H1 (cell line): ENCODE measurements at regions not wholly inside any gene's neighbourhood (a gene's known extent, or its start where the extent isn't known, plus 50 kb on each side); places are given as distances from the start of the nearest gene placed in this dataset.

Experiments
- CTCF ChIA-PET: fragments of 300-600 bp; sonication (Branson Sonifier 250); formaldehyde crosslinking; loops from one replicate; lab custom pipeline; 2021; ENCODE audit not compliant: partially characterized antibody; lab: Charles Lee
- POLR2A ChIA-PET: fragments of 300-600 bp; sonication (Branson Sonifier 250); formaldehyde crosslinking; loops from one replicate; lab custom pipeline; 2021; ENCODE audit warnings: inconsistent platforms; ENCODE audit not compliant: partially characterized antibody; lab: Charles Lee
- DNase-seq, 2 experiments: peaks; one replicate each; pipeline versions ENCODE4 v3.0.0 to v3.0.0-alpha.2; 2010 to 2022; ENCODE audit warnings: low spot score in 2 of 2, low read depth in 1 of 2, mixed read lengths in 1 of 2
- FAIRE-seq: peaks from 2 replicates; lab custom pipeline; 2011; peaks lifted over from hg19 to GRCh38; lab: Jason Lieb, UNC
- H2AFZ ChIP-seq: 2 replicates; pipeline ENCODE4 v1.8.1; 2012; ENCODE audit warnings: low read length, inconsistent platforms
- H2AK5ac ChIP-seq: 2 replicates; pipeline ENCODE4 v1.6.1; 2013; ENCODE audit warnings: low read depth, low read length
- H2BK120ac ChIP-seq: replicated peaks from 2 replicates; pipeline ENCODE3; 2013; ENCODE audit warnings: low read depth, low read length, inconsistent platforms
- H2BK12ac ChIP-seq: 2 replicates; pipeline ENCODE4 v1.6.1; 2013; ENCODE audit warnings: low read depth, low read length
- H2BK15ac ChIP-seq: 2 replicates; pipeline ENCODE4 v1.6.1; 2013; ENCODE audit warnings: low read length
- H2BK20ac ChIP-seq: 2 replicates; pipeline ENCODE4 v1.6.1; 2013; ENCODE audit warnings: low read length
- H2BK5ac ChIP-seq: 2 replicates; pipeline ENCODE4 v1.6.1; 2013; ENCODE audit warnings: low read depth, low read length
- H3K14ac ChIP-seq: 2 replicates; pipeline ENCODE4 v1.6.1; 2013; ENCODE audit warnings: inconsistent platforms; ENCODE audit not compliant: insufficient read length
- H3K18ac ChIP-seq: 2 replicates; pipeline ENCODE4 v1.6.1; 2013; ENCODE audit warnings: low read length; ENCODE audit errors: extremely low read depth
- H3K23ac ChIP-seq: 2 replicates; pipeline ENCODE4 v1.6.1; 2013; ENCODE audit warnings: inconsistent platforms; ENCODE audit not compliant: insufficient read length
- H3K23me2 ChIP-seq: 2 replicates; pipeline ENCODE4 v1.6.1; 2013; ENCODE audit warnings: low read depth, low read length
- H3K27ac ChIP-seq: 2 replicates; pipeline ENCODE4 v1.6.1; 2011; ENCODE audit warnings: low read depth, low read length, inconsistent platforms
- H3K27me3 ChIP-seq, 4 experiments: replicated peaks in 1 of 4; 1 replicate in 1 of 4; 2 replicates in 3 of 4; pipeline versions ENCODE4 v1.6.1 to v1.8.1; 2011 to 2013; ENCODE audit warnings: low read length in 3 of 4, mild to moderate bottlenecking in 3 of 4, inconsistent platforms in 2 of 4, mixed read lengths in 2 of 4, moderate library complexity in 1 of 4; ENCODE audit not compliant: control insufficient read depth in 3 of 4, insufficient read depth in 3 of 4; ENCODE audit errors: extremely low read depth in 1 of 4
- H3K36me3 ChIP-seq, 4 experiments: 2 replicates each; pipeline versions ENCODE4 v1.6.1 to v1.8.1; 2011 to 2013; ENCODE audit warnings: mild to moderate bottlenecking in 4 of 4, low read length in 3 of 4, moderate library complexity in 2 of 4, control low read depth in 1 of 4, inconsistent platforms in 1 of 4; ENCODE audit not compliant: insufficient read depth in 4 of 4, control insufficient read depth in 2 of 4
- H3K4ac ChIP-seq: replicated peaks from 2 replicates; pipeline ENCODE3; 2013; ENCODE audit warnings: low read length, low read depth, mixed read lengths, inconsistent platforms; ENCODE audit not compliant: insufficient read length
- H3K4me1 ChIP-seq, 4 experiments: replicated peaks in 1 of 4; 1 replicate in 1 of 4; 2 replicates in 3 of 4; pipeline versions ENCODE4 v1.6.1 to v1.8.1; 2011 to 2013; ENCODE audit warnings: low read length in 3 of 4, inconsistent platforms in 2 of 4, mixed read lengths in 1 of 4; ENCODE audit not compliant: insufficient read depth in 4 of 4, control insufficient read depth in 3 of 4
- H3K4me2 ChIP-seq, 2 experiments: 2 replicates each; pipeline versions ENCODE4 v1.6.1 to v1.8.1; 2011 to 2013; ENCODE audit warnings: low read depth in 2 of 2, low read length in 2 of 2, control low read depth in 1 of 2, inconsistent platforms in 1 of 2, mild to moderate bottlenecking in 1 of 2; ENCODE audit not compliant: insufficient read depth in 1 of 2
- H3K4me3 ChIP-seq, 4 experiments: fragments of 200-600, 300-600 bp in 1 of 4; sonication (generic), shearing (Covaris generic), sonication (Bioruptor Twin) in 1 of 4; 2 replicates each; pipeline versions ENCODE4 v1.5.1 to v1.8.1; 2011 to 2016; ENCODE audit warnings: low read length in 4 of 4, low read depth in 3 of 4, control low read depth in 2 of 4, inconsistent platforms in 2 of 4, mild to moderate bottlenecking in 2 of 4, mixed read lengths in 1 of 4, moderate library complexity in 1 of 4; ENCODE audit not compliant: insufficient read depth in 2 of 4; ENCODE audit errors: extremely low read depth in 1 of 4
- H3K56ac ChIP-seq: replicated peaks from 2 replicates; pipeline ENCODE3; 2013; ENCODE audit warnings: low read depth, mild to moderate bottlenecking, mixed read lengths, low read length, inconsistent platforms; ENCODE audit not compliant: insufficient read length
- H3K79me1 ChIP-seq: 2 replicates; pipeline ENCODE4 v1.6.1; 2013; ENCODE audit warnings: low read depth, low read length, control low read depth
- H3K79me2 ChIP-seq, 2 experiments: 2 replicates each; pipeline versions ENCODE4 v1.6.1 to v1.8.1; 2012 to 2013; ENCODE audit warnings: low read length in 2 of 2, mild to moderate bottlenecking in 2 of 2, inconsistent platforms in 1 of 2; ENCODE audit not compliant: insufficient read depth in 2 of 2, control insufficient read depth in 1 of 2
- H3K9ac ChIP-seq, 4 experiments: replicated peaks in 1 of 4; 1 replicate in 1 of 4; 2 replicates in 3 of 4; pipeline versions ENCODE4 v1.6.1 to v1.8.1; 2011 to 2013; ENCODE audit warnings: low read depth in 3 of 4, low read length in 3 of 4, control low read depth in 2 of 4, mild to moderate bottlenecking in 2 of 4, moderate library complexity in 2 of 4, inconsistent platforms in 1 of 4; ENCODE audit errors: extremely low read depth in 1 of 4
- H3K9me3 ChIP-seq, 2 experiments: 2 replicates each; pipeline versions ENCODE4 v1.6.1 to v1.8.1; 2012 to 2013; ENCODE audit warnings: mild to moderate bottlenecking in 2 of 2, moderate library complexity in 2 of 2, control low read depth in 1 of 2, inconsistent platforms in 1 of 2, low read depth in 1 of 2, low read length in 1 of 2, mixed read lengths in 1 of 2; ENCODE audit not compliant: insufficient read depth in 2 of 2
- H4K20me1 ChIP-seq, 2 experiments: replicated peaks in 1 of 2; 2 replicates each; pipeline versions ENCODE3 to v1.8.1; 2011 to 2013; ENCODE audit warnings: inconsistent platforms in 2 of 2, low read length in 2 of 2, mild to moderate bottlenecking in 1 of 2; ENCODE audit not compliant: insufficient read depth in 2 of 2, control insufficient read depth in 1 of 2
- H4K5ac ChIP-seq: 2 replicates; pipeline ENCODE4 v1.6.1; 2013; ENCODE audit warnings: low read length, low read depth, mixed read lengths, inconsistent platforms; ENCODE audit not compliant: insufficient read length
- H4K8ac ChIP-seq: 2 replicates; pipeline ENCODE4 v1.8.0; 2013; ENCODE audit warnings: mild to moderate bottlenecking, moderate library complexity, low read length, inconsistent platforms; ENCODE audit not compliant: insufficient read depth; ENCODE audit errors: extremely low read depth
- H4K91ac ChIP-seq: replicated peaks from 2 replicates; pipeline ENCODE3; 2013; ENCODE audit warnings: low read length, mixed read lengths, inconsistent platforms; ENCODE audit not compliant: insufficient read length
- CREB1 ChIP-seq: IDR thresholded peaks from 2 replicates; pipeline ENCODE4 v1.6.1; 2012; ENCODE audit warnings: inconsistent platforms
- EGR1 ChIP-seq: IDR thresholded peaks from 2 replicates; pipeline ENCODE4 v1.6.1; 2011; ENCODE audit warnings: low read depth, low read length, borderline replicate concordance
- MAFK ChIP-seq: IDR thresholded peaks from 2 replicates; pipeline ENCODE4 v1.6.1; 2012; ENCODE audit warnings: low read depth, mild to moderate bottlenecking, improper control_type of control experiment, low read length
- PHF8 ChIP-seq: fragments of 200-600 bp; sonication (generic); conservative IDR thresholded peaks from 2 replicates; pipeline ENCODE4 v1.7.1; 2012; ENCODE audit warnings: low read depth, mild to moderate bottlenecking, inconsistent platforms, low read length, moderate library complexity
- POLR2A ChIP-seq, 2 experiments: IDR thresholded peaks; 1 replicate in 1 of 2; 2 replicates in 1 of 2; pipeline ENCODE4 v1.6.1; 2011; ENCODE audit warnings: low read depth in 2 of 2, low read length in 2 of 2, mild to moderate bottlenecking in 2 of 2; ENCODE audit errors: control extremely low read depth in 1 of 2
- RXRA ChIP-seq: IDR thresholded peaks from 2 replicates; pipeline ENCODE4 v1.6.1; 2011; ENCODE audit warnings: low read depth, mild to moderate bottlenecking, low read length, moderate library complexity; ENCODE audit not compliant: insufficient read depth
- SAP30 ChIP-seq: fragments of 300-600 bp; sonication (generic); IDR thresholded peaks from 2 replicates; pipeline ENCODE4 v1.7.1; 2012; ENCODE audit warnings: low read length, moderate library complexity, mild to moderate bottlenecking, inconsistent platforms; ENCODE audit not compliant: insufficient read depth, insufficient replicate concordance
- SRF ChIP-seq: IDR thresholded peaks from 2 replicates; pipeline ENCODE4 v1.6.1; 2011; ENCODE audit warnings: mild to moderate bottlenecking, low read depth, low read length, moderate library complexity
- TAF7 ChIP-seq: optimal IDR thresholded peaks from 2 replicates; pipeline ENCODE3; 2011; ENCODE audit warnings: low read depth, mild to moderate bottlenecking, inconsistent platforms, low read length, moderate library complexity, borderline replicate concordance
- YY1 ChIP-seq: IDR thresholded peaks from 2 replicates; pipeline ENCODE4 v1.6.1; 2011; ENCODE audit warnings: low read depth, mild to moderate bottlenecking, low read length
- WGBS, 2 experiments: shearing (Covaris generic) in 1 of 2; methylation state at CpG; one replicate each; pipeline versions ENCODE4 v1.1.6 to v1.1.7; 2013 to 2015; ENCODE audit warnings: low lambda C conversion rate in 2 of 2, mixed read lengths in 2 of 2, inconsistent platforms in 1 of 2, low coverage in 1 of 2, missing lambda C conversion rate in 1 of 2; ENCODE audit not compliant: insufficient replicate concordance in 2 of 2, insufficient coverage in 1 of 2, insufficient read length in 1 of 2; ENCODE audit errors: extremely low coverage in 1 of 2, missing lambda C conversion rate in 1 of 2; 5-methylcytosine and 5-hydroxymethylcytosine counted together
- TF ChIP-seq, protein P1 (sequence below): IDR thresholded peaks from 2 replicates; pipeline ENCODE4 v1.6.1; 2012; ENCODE audit warnings: inconsistent platforms
- TF ChIP-seq, protein P2 (sequence below), 3 experiments: IDR thresholded peaks; 1 replicate in 2 of 3; 2 replicates in 1 of 3; pipeline versions ENCODE4 v1.5.1 to v1.6.1; 2011; ENCODE audit warnings: low read length in 3 of 3, mild to moderate bottlenecking in 3 of 3, inconsistent platforms in 2 of 3, low read depth in 1 of 3, moderate library complexity in 1 of 3; ENCODE audit not compliant: insufficient read depth in 1 of 3; ENCODE audit errors: control extremely low read depth in 1 of 3

DNA sequence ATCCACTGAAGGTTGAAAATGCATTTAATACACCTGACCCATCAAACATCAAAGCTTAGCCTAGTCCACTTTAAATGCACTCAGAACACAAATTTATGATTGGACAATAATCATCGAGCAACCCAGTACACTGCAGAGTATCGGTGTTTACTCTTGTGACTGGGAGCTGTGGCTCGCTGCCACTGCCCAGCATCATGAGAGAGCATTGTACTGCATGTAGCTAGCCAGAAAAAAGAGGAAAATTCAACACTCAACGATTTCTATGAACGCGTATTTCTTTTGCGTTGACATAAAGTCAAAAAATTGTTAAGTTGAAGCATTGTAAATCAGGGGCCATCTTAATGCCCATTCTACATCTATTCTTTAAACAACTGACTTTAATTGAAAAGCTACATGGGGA, 95.1 kb upstream of the CD180 start:
- FAIRE-seq (no peak), DNase-seq (no peak)
- H3K79me2 ChIP-seq: no peaks in the 10 kb centered on the region
- 95% methylated on average over 7 of the region's 7 CpGs; no CpG with 5 or more reads in 1 of the 2 experiments for WGBS, 2 experiments
- no peaks in the 10 kb centered on the region for H3K4me1 ChIP-seq
- no peak overlapping the region for H3K4me2 ChIP-seq
- no peaks in the 10 kb centered on the region for H4K20me1 ChIP-seq
- no peaks in the 10 kb centered on the region for H3K79me1 ChIP-seq
- ChIA-PET CTCF (interaction anchor here (0.7 to 1.2 kb wide), 3 partner anchors 17 to 970 kb away, joined by 3 to 6 read pairs (median 4); no protein-coding TSS in a partner anchor), POLR2A (no interaction called here)
- H2BK5ac ChIP-seq: no peak overlapping the region
- no peak overlapping the region for H3K9ac ChIP-seq
- no peak overlapping the region for H2BK12ac ChIP-seq
- no peak overlapping the region for H3K27ac ChIP-seq
- no peak overlapping the region for H4K8ac ChIP-seq
- no peaks in the 10 kb centered on the region for H3K36me3 ChIP-seq
- no peak overlapping the region for H2AFZ ChIP-seq
- no peak overlapping the region for H4K5ac ChIP-seq
- H3K23ac ChIP-seq: no peak overlapping the region
- no peaks in the 10 kb centered on the region for H3K9me3 ChIP-seq
- no peak overlapping the region for H2BK20ac ChIP-seq
- no peak overlapping the region for H2AK5ac ChIP-seq
- no peaks in the 10 kb centered on the region for H3K23me2 ChIP-seq
- H3K4ac ChIP-seq: no peak overlapping the region
- no peak overlapping the region for H3K56ac ChIP-seq
- H4K91ac ChIP-seq: no peak overlapping the region
- no peak overlapping the region for H3K18ac ChIP-seq
- H3K14ac ChIP-seq: no peak overlapping the region
- no peak overlapping the region for H3K4me3 ChIP-seq
- H2BK120ac ChIP-seq: no peak overlapping the region
- H2BK15ac ChIP-seq: no peak overlapping the region
- no peaks in the 10 kb centered on the region for H3K27me3 ChIP-seq
- TF ChIP-seq YY1 (no peak), CREB1 (no peak), POLR2A (IDR thresholded peaks at IDR 0.05; ENCODE audit: control extremely low read depth in 1 of 2, low read depth in 2 of 2, low read length in 2 of 2) (no peak), SAP30 (no peak), TAF7 (no peak), MAFK (no peak), PHF8 (no peak), EGR1 (no peak), SRF (no peak), RXRA (no peak)
- TF ChIP-seq, protein P1, sequence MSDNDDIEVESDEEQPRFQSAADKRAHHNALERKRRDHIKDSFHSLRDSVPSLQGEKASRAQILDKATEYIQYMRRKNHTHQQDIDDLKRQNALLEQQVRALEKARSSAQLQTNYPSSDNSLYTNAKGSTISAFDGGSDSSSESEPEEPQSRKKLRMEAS: no peak
- TF ChIP-seq, protein P2, sequence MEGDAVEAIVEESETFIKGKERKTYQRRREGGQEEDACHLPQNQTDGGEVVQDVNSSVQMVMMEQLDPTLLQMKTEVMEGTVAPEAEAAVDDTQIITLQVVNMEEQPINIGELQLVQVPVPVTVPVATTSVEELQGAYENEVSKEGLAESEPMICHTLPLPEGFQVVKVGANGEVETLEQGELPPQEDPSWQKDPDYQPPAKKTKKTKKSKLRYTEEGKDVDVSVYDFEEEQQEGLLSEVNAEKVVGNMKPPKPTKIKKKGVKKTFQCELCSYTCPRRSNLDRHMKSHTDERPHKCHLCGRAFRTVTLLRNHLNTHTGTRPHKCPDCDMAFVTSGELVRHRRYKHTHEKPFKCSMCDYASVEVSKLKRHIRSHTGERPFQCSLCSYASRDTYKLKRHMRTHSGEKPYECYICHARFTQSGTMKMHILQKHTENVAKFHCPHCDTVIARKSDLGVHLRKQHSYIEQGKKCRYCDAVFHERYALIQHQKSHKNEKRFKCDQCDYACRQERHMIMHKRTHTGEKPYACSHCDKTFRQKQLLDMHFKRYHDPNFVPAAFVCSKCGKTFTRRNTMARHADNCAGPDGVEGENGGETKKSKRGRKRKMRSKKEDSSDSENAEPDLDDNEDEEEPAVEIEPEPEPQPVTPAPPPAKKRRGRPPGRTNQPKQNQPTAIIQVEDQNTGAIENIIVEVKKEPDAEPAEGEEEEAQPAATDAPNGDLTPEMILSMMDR (IDR thresholded peaks at IDR 0.05; ENCODE audit: control extremely low read depth in 1 of 3, insufficient read depth in 1 of 3, low read depth in 1 of 3, low read length in 3 of 3): no peak
